Prostate gland (tissue), 2 donors: ENCODE measurements at regions not wholly inside any gene's neighbourhood (a gene's known extent, or its start where the extent isn't known, plus 50 kb on each side); places are given as distances from the start of the nearest gene placed in this dataset.
"Not testable (repeated sequence)": the region's sequence is repeated elsewhere in the genome, so short reads cannot be mapped to it uniquely, and the experiment has no call there.

Experiments
- DNase-seq: peaks from one replicate; pipeline ENCODE4 v3.0.0-alpha.2; 2019; ENCODE audit warnings: low spot score
- H3K27ac ChIP-seq, 2 donors: fragments of 200-600 bp; sonication (generic); 2 replicates each; pipeline ENCODE4 v1.5.1; 2017 to 2019
- H3K27me3 ChIP-seq: fragments of 200-600 bp; sonication (generic); replicated peaks from 2 replicates; pipeline ENCODE4 v1.5.1; 2019; ENCODE audit not compliant: insufficient read depth
- H3K36me3 ChIP-seq, 2 donors: fragments of 200-600 bp; sonication (generic); 1 replicate in 1 of 2; 2 replicates in 1 of 2; pipeline versions ENCODE4 v1.5.1 to v1.8.1; 2017 to 2019
- H3K4me1 ChIP-seq: fragments of 200-600 bp; sonication (generic); replicated peaks from 2 replicates; pipeline ENCODE4 v1.5.1; 2019
- H3K4me3 ChIP-seq, 2 donors: fragments of 200-600 bp; sonication (generic); 2 replicates each; pipeline ENCODE4 v1.5.1; 2017 to 2019
- H3K9me3 ChIP-seq: fragments of 200-600 bp; sonication (generic); 2 replicates; pipeline ENCODE4 v1.5.1; 2017
- POLR2A ChIP-seq: fragments of 450-650 bp; IDR thresholded peaks from one replicate; pipeline ENCODE4 v1.6.1; 2016; ENCODE audit warnings: antibody characterized with exemption, mild to moderate bottlenecking
- POLR2AphosphoS5 ChIP-seq: sonication (generic); formaldehyde crosslinking; IDR thresholded peaks from one replicate; pipeline ENCODE4 v1.6.1; 2017; ENCODE audit warnings: antibody characterized with exemption
- WGBS: methylation state at CpG from one replicate; pipeline ENCODE4 v1.1.5; 2018; 5-methylcytosine and 5-hydroxymethylcytosine counted together
- intact Hi-C: fragments of 100-400 bp; cut with DNase I; formaldehyde crosslinking; loops from one replicate; pipeline ENCODE4 v1.14.2; 2022
- TF ChIP-seq, protein P1 (sequence below), 4 experiments: fragments of 200-600 bp in 2 of 4; fragments of 450-650 bp in 2 of 4; sonication (generic) in 2 of 4; IDR thresholded peaks; 1 replicate in 3 of 4; 2 replicates in 1 of 4; pipeline ENCODE4 v1.5.1; 2016 to 2019; ENCODE audit warnings: antibody characterized with exemption in 4 of 4, mild to moderate bottlenecking in 2 of 4, moderate library complexity in 2 of 4

- Histone ChIP-seq H3K27ac (no peak overlapping the region), H3K4me3 (no peak overlapping the region), H3K4me1 (no peaks in the 10 kb centered on the region), H3K36me3 (no peaks in the 10 kb centered on the region), H3K27me3 (no peaks in the 10 kb centered on the region), H3K9me3 (no peaks in the 10 kb centered on the region)
- TF ChIP-seq, protein P1, sequence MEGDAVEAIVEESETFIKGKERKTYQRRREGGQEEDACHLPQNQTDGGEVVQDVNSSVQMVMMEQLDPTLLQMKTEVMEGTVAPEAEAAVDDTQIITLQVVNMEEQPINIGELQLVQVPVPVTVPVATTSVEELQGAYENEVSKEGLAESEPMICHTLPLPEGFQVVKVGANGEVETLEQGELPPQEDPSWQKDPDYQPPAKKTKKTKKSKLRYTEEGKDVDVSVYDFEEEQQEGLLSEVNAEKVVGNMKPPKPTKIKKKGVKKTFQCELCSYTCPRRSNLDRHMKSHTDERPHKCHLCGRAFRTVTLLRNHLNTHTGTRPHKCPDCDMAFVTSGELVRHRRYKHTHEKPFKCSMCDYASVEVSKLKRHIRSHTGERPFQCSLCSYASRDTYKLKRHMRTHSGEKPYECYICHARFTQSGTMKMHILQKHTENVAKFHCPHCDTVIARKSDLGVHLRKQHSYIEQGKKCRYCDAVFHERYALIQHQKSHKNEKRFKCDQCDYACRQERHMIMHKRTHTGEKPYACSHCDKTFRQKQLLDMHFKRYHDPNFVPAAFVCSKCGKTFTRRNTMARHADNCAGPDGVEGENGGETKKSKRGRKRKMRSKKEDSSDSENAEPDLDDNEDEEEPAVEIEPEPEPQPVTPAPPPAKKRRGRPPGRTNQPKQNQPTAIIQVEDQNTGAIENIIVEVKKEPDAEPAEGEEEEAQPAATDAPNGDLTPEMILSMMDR (IDR thresholded peaks at IDR 0.05), result no peak
- TF ChIP-seq POLR2A, result no peak
- TF ChIP-seq POLR2AphosphoS5, result no peak
- 30% methylated on average over 3 of the region's 3 CpGs for WGBS
- intact Hi-C loops, result no loop called here
- no peak for DNase-seq
Measured at GRCh38 chr5:121478636-121479035, 373.0 kb upstream of the FTMT start.

DNA sequence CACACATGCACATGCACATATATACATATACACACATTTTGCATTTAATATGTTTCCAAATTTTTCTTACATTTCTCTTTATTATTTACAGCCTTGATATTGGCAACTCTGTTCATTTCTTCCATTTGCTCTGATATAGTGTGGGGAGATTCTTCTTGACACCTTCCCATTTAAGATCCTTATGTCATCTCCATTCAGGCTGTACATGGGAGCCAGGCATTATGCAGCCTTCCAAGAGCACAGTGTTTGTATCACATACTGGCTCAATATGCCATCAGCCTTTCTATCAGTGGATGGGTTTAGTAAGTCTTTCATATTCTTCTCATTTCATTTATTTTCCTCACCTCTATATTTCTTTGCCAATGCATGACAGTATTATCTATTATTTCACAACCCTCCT, 372.3 kb upstream of the FTMT start:
- intact Hi-C loops, result no loop called here
- no peak overlapping the region for H3K27ac ChIP-seq
- TF ChIP-seq, protein P1 (IDR thresholded peaks at IDR 0.05), result no peak
- TF ChIP-seq POLR2A (no peak), POLR2AphosphoS5 (no peak)
- H3K4me3 ChIP-seq, result no peak overlapping the region
- H3K9me3 ChIP-seq, result no peaks in the 10 kb centered on the region
- H3K27me3 ChIP-seq, result no peaks in the 10 kb centered on the region
- H3K36me3 ChIP-seq, result no peaks in the 10 kb centered on the region
- no peak for DNase-seq
- no peaks in the 10 kb centered on the region for H3K4me1 ChIP-seq

- WGBS, result 47% methylated on average over 5 of the region's 5 CpGs
- H3K9me3 ChIP-seq, result no peaks in the 10 kb centered on the region
- no peak overlapping the region for H3K4me3 ChIP-seq
- H3K27ac ChIP-seq, result no peak overlapping the region
- TF ChIP-seq POLR2A (no peak), POLR2AphosphoS5 (no peak)
- TF ChIP-seq, protein P1 (IDR thresholded peaks at IDR 0.05), result no peak
- no peaks in the 10 kb centered on the region for H3K4me1 ChIP-seq
- intact Hi-C loops, result no loop called here
- H3K27me3 ChIP-seq, result no peaks in the 10 kb centered on the region
- no peaks in the 10 kb centered on the region for H3K36me3 ChIP-seq
- DNase-seq, result no peak
Measured at GRCh38 chr5:121485281-121485680, 366.4 kb upstream of the FTMT start.

DNA sequence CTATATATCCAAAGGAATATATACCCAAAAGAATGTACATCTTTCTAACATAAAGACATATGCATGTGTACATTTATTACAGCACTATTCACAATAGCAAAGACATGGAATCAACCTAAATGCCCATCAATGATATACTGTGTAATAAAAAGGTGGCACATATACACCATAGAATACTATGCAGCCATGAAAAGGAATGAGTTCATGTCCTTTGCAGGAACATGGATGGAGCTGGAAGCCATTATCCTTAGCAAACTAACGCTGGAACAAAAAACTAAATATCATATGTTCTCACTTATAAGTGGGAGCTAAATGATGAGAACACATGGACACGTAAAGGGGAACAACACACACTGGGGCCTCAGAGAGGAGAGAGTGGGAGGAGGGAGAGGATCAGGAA, 365.7 kb upstream of the FTMT start:
- DNase-seq, H3K4me3 ChIP-seq, H3K27me3 ChIP-seq, H3K36me3 ChIP-seq, H3K9me3 ChIP-seq, intact Hi-C loops, H3K27ac ChIP-seq, H3K4me1 ChIP-seq: not testable (repeated sequence)
- WGBS, result 98% methylated on average over 2 of the region's 2 CpGs

- Histone ChIP-seq H3K9me3 (no peaks in the 10 kb centered on the region), H3K4me3 (no peak overlapping the region), H3K36me3 (no peaks in the 10 kb centered on the region), H3K27me3 (no peaks in the 10 kb centered on the region), H3K27ac (no peak overlapping the region), H3K4me1 (no peaks in the 10 kb centered on the region)
- intact Hi-C loops, result no loop called here
- DNase-seq, result no peak
- TF ChIP-seq POLR2AphosphoS5 (no peak), POLR2A (no peak)
- TF ChIP-seq, protein P1 (IDR thresholded peaks at IDR 0.05), result no peak
Measured at GRCh38 chr5:121489972-121490371, 361.7 kb upstream of the FTMT start.

GRCh38 chr5:121497176-121497575, 354.5 kb upstream of the FTMT start:
- no peaks in the 10 kb centered on the region for H3K4me1 ChIP-seq
- H3K4me3 ChIP-seq, result no peak overlapping the region
- TF ChIP-seq POLR2A (no peak), POLR2AphosphoS5 (no peak)
- TF ChIP-seq, protein P1 (IDR thresholded peaks at IDR 0.05), result no peak
- intact Hi-C loops, result no loop called here
- DNase-seq, result no peak
- no peak overlapping the region for H3K27ac ChIP-seq
- 68% methylated on average over 1 of the region's 1 CpG for WGBS
- no peaks in the 10 kb centered on the region for H3K9me3 ChIP-seq
- no peaks in the 10 kb centered on the region for H3K27me3 ChIP-seq
- H3K36me3 ChIP-seq, result no peaks in the 10 kb centered on the region
